ENCODE measurements at regions not wholly inside any gene's neighbourhood (a gene's known extent, or its start where the extent isn't known, plus 50 kb on each side); places are given as distances from the start of the nearest gene placed in this dataset.

DNA sequence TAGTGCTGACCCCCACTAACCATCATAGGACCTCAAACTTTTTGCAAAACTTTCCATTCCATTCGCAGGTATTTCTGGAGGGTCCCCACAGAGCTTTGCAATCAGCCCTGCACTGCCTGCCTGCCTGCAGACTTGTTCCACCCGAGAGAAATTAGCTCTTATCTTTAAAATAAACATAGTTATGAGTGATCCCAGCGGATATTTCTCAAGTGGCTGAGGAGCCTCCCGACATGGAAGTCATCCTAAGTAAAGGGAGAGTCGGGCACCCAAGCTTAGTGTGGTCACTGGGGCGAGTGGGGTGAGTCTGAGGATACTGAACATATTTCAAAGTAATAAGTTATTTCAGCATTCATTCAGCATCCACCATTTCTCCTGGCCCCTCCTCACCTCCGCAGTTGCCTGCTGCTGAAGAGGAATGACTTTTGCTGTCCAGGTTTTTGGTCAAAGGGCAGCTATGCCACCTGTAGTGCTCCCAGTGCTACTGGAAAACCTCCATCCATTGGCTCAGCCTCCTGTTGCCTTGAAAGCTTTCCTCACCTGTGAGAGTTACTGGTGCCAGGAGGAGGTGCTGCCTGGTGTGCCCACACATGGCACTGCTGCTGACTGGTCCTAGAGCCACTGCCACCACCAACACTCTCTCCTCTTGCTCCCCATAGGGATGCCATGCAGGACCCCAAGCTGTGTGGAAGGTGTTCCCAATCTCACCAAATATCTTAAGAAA is 89.7 kb upstream of the PCSK1 start:
- no peaks in the 10 kb centered on the region for H3K27me3 ChIP-seq
- TF ChIP-seq EP300 (IDR thresholded peaks at IDR 0.05) (no peak), POLR2A (IDR thresholded peaks at IDR 0.05) (no peak), POLR2AphosphoS5 (IDR thresholded peaks at IDR 0.05) (no peak)
- TF ChIP-seq, protein P1, sequence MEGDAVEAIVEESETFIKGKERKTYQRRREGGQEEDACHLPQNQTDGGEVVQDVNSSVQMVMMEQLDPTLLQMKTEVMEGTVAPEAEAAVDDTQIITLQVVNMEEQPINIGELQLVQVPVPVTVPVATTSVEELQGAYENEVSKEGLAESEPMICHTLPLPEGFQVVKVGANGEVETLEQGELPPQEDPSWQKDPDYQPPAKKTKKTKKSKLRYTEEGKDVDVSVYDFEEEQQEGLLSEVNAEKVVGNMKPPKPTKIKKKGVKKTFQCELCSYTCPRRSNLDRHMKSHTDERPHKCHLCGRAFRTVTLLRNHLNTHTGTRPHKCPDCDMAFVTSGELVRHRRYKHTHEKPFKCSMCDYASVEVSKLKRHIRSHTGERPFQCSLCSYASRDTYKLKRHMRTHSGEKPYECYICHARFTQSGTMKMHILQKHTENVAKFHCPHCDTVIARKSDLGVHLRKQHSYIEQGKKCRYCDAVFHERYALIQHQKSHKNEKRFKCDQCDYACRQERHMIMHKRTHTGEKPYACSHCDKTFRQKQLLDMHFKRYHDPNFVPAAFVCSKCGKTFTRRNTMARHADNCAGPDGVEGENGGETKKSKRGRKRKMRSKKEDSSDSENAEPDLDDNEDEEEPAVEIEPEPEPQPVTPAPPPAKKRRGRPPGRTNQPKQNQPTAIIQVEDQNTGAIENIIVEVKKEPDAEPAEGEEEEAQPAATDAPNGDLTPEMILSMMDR (IDR thresholded peaks at IDR 0.05): no peak
- H3K9me3 ChIP-seq: no peaks in the 10 kb centered on the region
- 79% methylated on average over 7 of the region's 7 CpGs for WGBS
- no peak overlapping the region for H3K4me3 ChIP-seq
- DNase-seq (ENCODE audit: low spot score in 2 of 2): no peak
- no peaks in the 10 kb centered on the region for H3K36me3 ChIP-seq
- H3K27ac ChIP-seq: no peak overlapping the region
- no peaks in the 10 kb centered on the region for H3K4me1 ChIP-seq

DNA sequence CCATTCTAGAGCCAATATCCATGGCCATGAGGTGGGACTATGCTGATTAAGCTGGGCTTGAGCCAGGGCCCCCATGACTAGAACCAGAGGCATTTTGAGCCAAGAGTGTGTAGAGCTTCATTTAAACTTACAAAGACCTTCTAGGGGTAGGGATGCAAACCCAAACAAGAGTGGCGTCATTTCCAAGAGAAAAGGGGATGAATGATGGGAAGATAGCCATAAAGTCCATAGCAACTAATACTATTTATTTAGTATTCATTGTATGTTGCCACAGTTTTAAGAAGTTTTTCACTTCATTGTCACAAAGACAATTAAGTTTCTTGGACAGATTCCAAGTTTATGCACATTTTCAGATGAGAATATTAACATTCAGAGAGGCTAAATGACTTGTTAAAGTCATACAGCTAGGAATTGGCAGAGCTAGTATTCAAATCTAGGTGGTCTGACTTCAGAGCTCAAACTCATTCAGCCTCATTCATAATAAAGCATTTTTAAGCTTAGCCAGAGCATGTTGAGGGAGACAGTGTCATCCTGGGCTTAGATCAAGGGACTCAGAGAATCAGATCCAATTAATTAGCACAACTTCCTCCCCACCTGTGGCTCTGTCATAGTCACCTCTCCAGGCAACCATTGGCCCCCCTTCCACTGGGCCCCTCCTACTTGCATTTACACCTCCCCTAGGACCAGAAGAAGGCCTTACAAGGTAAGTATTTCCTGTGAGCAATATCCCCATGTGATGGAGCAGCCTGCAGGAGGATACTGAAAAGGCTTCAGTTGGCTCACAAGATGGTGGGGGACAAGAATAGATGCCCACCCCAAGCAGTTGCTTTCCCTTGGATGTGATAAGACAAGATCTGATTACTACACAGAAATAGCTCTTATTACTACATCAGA is 95.0 kb upstream of the PCSK1 start:
- TF ChIP-seq, protein P1 (IDR thresholded peaks at IDR 0.05): no peak
- TF ChIP-seq POLR2A (IDR thresholded peaks at IDR 0.05) (no peak), POLR2AphosphoS5 (IDR thresholded peaks at IDR 0.05) (no peak), EP300 (IDR thresholded peaks at IDR 0.05) (no peak)
- WGBS: 63% methylated on average over 1 of the region's 1 CpG
- no peak for DNase-seq (ENCODE audit: low spot score in 2 of 2)
- no peaks in the 10 kb centered on the region for H3K36me3 ChIP-seq
- H3K4me3 ChIP-seq: no peak overlapping the region
- H3K27ac ChIP-seq: no peak overlapping the region
- H3K4me1 ChIP-seq: no peaks in the 10 kb centered on the region
- H3K9me3 ChIP-seq: no peaks in the 10 kb centered on the region
- no peaks in the 10 kb centered on the region for H3K27me3 ChIP-seq

DNA sequence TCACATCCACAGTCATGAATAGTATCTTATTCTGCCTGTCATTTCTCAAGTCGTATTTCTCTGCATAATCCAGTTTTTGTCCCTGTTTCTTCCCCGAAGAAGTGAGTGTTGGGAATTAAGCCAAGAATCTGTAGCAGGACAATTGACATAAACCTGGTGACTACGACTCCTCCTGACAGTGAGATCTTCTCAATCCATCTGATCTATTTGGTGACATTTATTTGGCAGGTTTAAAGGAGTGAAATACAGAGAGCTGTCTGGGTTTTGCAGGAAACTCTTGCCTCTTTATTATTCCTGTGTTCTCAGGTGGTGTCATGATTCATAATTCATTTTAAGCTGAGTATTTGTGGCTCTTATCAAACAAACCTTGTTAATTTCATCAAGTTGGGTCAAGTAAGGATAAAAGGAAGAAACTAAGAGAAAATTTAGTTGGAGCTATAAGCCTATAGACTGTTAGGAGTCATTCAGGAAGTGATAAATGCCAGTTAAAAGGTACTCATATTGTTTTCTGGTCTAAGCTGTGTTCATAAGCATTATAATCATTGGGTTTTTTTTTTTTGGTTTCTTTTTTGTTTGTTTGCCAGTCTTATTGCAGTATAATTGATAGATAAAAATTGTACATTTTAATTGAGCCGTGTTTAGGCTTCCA is 95.9 kb upstream of the PCSK1 start:
- Histone ChIP-seq H3K36me3 (no peaks in the 10 kb centered on the region), H3K4me1 (no peaks in the 10 kb centered on the region), H3K27me3 (no peaks in the 10 kb centered on the region), H3K4me3 (no peak overlapping the region), H3K27ac (no peak overlapping the region), H3K9me3 (no peaks in the 10 kb centered on the region)
- TF ChIP-seq POLR2A (IDR thresholded peaks at IDR 0.05): no peak
- TF ChIP-seq, protein P1 (IDR thresholded peaks at IDR 0.05): no peak
- TF ChIP-seq POLR2AphosphoS5 (IDR thresholded peaks at IDR 0.05): no peak
- TF ChIP-seq EP300 (IDR thresholded peaks at IDR 0.05): no peak
- no peak for DNase-seq (ENCODE audit: low spot score in 2 of 2)
- WGBS: 60% methylated on average over 4 of the region's 4 CpGs

DNA sequence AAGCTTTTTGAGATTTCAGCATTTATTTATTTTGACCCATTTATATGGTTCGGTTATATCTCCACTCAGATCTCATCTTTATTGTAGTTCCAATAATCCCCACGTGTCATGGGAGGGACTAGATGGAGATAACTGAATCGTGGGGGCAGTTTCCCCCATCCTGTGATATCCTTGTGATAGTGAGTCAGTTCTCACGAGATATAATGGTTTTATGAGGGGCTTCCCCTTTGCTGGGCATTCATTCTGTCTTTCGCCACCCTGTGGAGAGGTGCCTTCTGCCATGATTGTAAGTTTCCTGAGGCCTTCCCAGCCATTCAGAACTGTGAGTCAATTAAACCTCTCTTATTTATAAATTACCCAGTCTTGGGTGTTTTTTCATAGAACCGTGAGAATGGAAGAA is 96.5 kb upstream of the PCSK1 start:
- Histone ChIP-seq H3K27me3 (no peaks in the 10 kb centered on the region), H3K36me3 (no peaks in the 10 kb centered on the region), H3K4me3 (no peak overlapping the region), H3K27ac (no peak overlapping the region), H3K9me3 (no peaks in the 10 kb centered on the region), H3K4me1 (no peaks in the 10 kb centered on the region)
- no peak for TF ChIP-seq EP300 (IDR thresholded peaks at IDR 0.05)
- no peak for TF ChIP-seq POLR2A (IDR thresholded peaks at IDR 0.05)
- TF ChIP-seq, protein P1 (IDR thresholded peaks at IDR 0.05): no peak
- no peak for TF ChIP-seq POLR2AphosphoS5 (IDR thresholded peaks at IDR 0.05)
- no peak for DNase-seq (ENCODE audit: low spot score in 2 of 2)
- WGBS: 74% methylated on average over 6 of the region's 6 CpGs

DNA sequence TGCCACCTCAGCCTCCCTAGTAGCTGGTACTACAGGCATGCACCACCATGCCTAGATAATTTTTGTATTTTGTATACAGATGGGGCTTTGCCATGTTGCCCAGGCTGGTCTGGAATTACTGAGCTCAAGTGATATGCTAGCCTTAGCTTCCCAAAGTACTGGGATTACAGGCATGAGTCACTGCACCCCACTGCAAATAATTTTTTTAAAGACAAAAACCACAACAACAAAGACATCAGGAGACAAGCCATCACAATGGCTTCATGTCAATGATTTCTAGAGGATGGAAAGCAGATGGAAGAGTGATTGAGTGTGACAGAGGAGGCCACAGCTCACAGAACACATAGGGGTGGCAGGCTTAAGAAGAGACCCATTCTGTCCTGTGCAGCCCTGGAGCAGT is 97.9 kb upstream of the PCSK1 start:
- Histone ChIP-seq H3K9me3 (no peaks in the 10 kb centered on the region), H3K27ac (no peak overlapping the region), H3K36me3 (no peaks in the 10 kb centered on the region), H3K4me3 (no peak overlapping the region), H3K4me1 (no peaks in the 10 kb centered on the region), H3K27me3 (no peaks in the 10 kb centered on the region)
- no peak for TF ChIP-seq POLR2A (IDR thresholded peaks at IDR 0.05)
- TF ChIP-seq EP300 (IDR thresholded peaks at IDR 0.05): no peak
- TF ChIP-seq POLR2AphosphoS5 (IDR thresholded peaks at IDR 0.05): no peak
- TF ChIP-seq, protein P1 (IDR thresholded peaks at IDR 0.05): no peak
- no peak for DNase-seq (ENCODE audit: low spot score in 2 of 2)

Measured in suprapubic skin (tissue), 4 donors.